Dermis blood vessel endothelial cell (primary cell): ENCODE measurements at regions not wholly inside any gene's neighbourhood (a gene's known extent, or its start where the extent isn't known, plus 50 kb on each side); places are given as distances from the start of the nearest gene placed in this dataset.
"Not testable (repeated sequence)": the region's sequence is repeated elsewhere in the genome, so short reads cannot be mapped to it uniquely, and the experiment has no call there.

Experiments used
- DNase-seq: peaks from one replicate; pipeline ENCODE4 v3.0.0; 2010

- DNase-seq: not testable (repeated sequence)
Measured at GRCh38 chr6:12554820-12555219, 161.7 kb upstream of the PHACTR1 start.

GRCh38 chr6:12555267-12555666, 161.3 kb upstream of the PHACTR1 start:
- DNase-seq: no peak

GRCh38 chr6:12555781-12556180, 160.8 kb upstream of the PHACTR1 start:
- no peak for DNase-seq

- no peak for DNase-seq
Measured at GRCh38 chr6:12557765-12558164, 158.8 kb upstream of the PHACTR1 start.

GRCh38 chr6:12560315-12560714, 156.3 kb upstream of the PHACTR1 start:
- no peak for DNase-seq

GRCh38 chr6:12566618-12567123, 149.9 kb upstream of the PHACTR1 start:
- no peak for DNase-seq

GRCh38 chr6:12567682-12568081, 148.9 kb upstream of the PHACTR1 start:
- DNase-seq: peak; percentile 96

- no peak for DNase-seq
Measured at GRCh38 chr6:12569646-12570045, 146.9 kb upstream of the PHACTR1 start.

GRCh38 chr6:12570461-12571030, 146.0 kb upstream of the PHACTR1 start:
- peak; percentile 67 for DNase-seq

- peak; percentile 96 for DNase-seq
Measured at GRCh38 chr6:12572896-12573827, 143.4 kb upstream of the PHACTR1 start.

GRCh38 chr6:12575961-12576360, 140.6 kb upstream of the PHACTR1 start:
- no peak for DNase-seq

- peak; percentile 66 for DNase-seq
Measured at GRCh38 chr6:12576389-12576788, 140.2 kb upstream of the PHACTR1 start.

GRCh38 chr6:12577124-12577850, 139.3 kb upstream of the PHACTR1 start:
- no peak for DNase-seq

GRCh38 chr6:12578097-12578496, 138.5 kb upstream of the PHACTR1 start:
- no peak for DNase-seq

GRCh38 chr6:12578751-12579150, 137.8 kb upstream of the PHACTR1 start:
- no peak for DNase-seq

- DNase-seq: no peak
Measured at GRCh38 chr6:12580290-12580689, 136.3 kb upstream of the PHACTR1 start.

GRCh38 chr6:12582421-12583110, 134.0 kb upstream of the PHACTR1 start:
- peak; percentile 56 for DNase-seq

GRCh38 chr6:12584631-12585405, 131.7 kb upstream of the PHACTR1 start:
- DNase-seq: peak; percentile 100

GRCh38 chr6:12585497-12585958, 131.0 kb upstream of the PHACTR1 start:
- peak; percentile 96 for DNase-seq

- no peak for DNase-seq
Measured at GRCh38 chr6:12586721-12587480, 129.7 kb upstream of the PHACTR1 start.

- DNase-seq: no peak
Measured at GRCh38 chr6:12590901-12591300, 125.7 kb upstream of the PHACTR1 start.
